NCI-H1417 (cell line): ENCODE measurements at regions not wholly inside any gene's neighbourhood (a gene's known extent, or its start where the extent isn't known, plus 50 kb on each side); places are given as distances from the start of the nearest gene placed in this dataset.
"Not testable (repeated sequence)": the region's sequence is repeated elsewhere in the genome, so short reads cannot be mapped to it uniquely, and the experiment has no call there.

Source experiments
- DNase-seq, 3 experiments: peaks; one replicate each; lab custom pipeline; 2025; lab: John Stamatoyannopoulos, UW

DNA sequence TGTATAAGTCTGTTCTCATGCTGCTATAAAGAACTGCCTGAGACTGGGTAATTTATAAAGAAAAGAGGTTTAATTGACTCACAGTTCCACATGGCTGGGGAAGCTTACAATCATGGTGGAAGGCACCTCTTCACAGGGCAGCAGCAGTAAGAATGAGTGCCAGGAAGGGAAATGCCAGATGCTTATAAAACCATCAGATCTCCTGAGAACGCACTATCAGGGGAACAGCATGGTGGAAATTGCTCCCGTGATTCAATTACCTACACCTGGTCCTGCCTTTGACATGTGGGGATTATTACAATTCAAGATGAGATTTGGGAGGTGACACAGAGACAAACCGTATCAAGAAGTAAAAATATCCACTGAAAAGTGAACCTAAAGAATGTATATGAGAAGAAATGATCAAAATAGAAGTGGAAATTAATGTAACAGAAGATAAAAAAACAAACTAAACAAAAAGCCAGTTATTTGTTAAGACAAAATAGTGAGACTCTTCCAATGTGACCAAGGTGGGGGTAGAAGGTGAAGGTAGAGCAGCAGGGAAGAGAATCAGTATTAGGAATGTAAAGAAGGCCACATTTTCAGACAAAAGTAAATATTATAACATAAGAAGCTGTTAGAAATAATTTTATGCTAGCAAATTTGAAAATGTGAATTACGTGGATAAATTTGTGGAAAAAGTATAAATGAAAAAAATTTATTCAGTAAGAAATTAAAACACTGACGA lies 372.9 kb downstream of the NKX6-1 start:
- DNase-seq = peak in 1 of 3 experiments; percentile 62

DNA sequence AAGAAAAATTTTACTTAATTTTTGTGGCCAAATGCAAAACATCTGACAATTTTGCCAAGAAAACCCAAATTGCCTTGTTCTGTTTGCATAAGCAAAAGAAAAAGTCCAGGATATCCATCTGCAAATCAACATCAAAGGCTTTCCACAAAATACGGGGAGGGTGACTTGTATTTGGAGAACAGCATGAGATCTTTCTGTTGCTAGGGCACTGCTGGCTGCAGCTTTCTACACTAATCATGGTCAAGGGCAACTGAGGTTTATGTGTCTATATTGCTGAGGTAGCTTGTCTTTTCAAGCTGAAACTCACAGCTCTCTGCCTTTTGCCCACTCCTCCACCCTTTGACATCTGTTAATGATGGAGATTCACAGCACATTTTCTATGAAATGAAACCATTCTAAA lies 389.1 kb downstream of the NKX6-1 start:
- peak in 2 of 3 experiments; percentile 60 to 90 for DNase-seq

DNA sequence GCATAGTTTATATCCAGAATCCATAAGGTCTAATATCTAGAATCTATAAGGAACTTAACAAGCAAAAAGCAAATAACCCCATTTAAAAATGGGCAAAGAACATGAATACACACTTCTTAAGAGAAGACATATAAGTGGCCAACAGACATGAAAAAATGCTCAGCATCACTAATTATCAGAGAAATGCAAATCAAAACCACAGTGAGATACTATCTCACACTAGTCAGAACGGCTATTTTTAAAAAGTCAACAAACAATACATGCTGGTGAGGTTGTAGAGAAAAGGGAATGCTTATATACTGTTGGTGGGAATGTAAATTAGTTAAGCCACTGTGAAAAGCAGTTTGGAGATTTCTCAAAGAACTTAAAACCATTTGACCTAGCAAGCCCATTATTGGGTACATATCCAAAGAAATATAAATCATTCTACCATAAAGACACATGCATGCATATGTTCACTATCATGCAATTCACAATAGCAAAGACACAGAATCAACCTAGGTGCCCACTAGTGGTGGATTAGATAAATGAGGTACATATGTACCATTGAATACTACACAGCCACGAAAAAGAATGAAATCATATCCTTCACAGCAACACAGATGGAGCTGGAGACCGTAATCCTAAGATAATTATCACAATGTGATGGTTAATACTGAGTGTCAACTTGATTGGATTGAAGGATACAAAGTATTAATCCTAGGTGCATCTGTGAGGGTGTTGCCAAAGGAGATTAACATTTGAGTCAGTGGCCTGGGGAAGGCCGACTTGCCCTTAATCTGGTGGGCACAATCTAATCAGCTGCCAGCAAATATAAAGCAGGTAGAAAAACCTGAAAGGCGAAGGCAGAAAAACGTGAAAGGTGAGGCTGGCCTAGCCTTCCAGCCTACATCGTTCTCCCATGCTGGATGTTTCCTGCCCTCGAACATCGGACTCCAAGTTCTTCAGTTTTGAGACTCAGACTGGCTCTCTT lies 397.2 kb downstream of the NKX6-1 start:
- DNase-seq = not testable (repeated sequence)

DNA sequence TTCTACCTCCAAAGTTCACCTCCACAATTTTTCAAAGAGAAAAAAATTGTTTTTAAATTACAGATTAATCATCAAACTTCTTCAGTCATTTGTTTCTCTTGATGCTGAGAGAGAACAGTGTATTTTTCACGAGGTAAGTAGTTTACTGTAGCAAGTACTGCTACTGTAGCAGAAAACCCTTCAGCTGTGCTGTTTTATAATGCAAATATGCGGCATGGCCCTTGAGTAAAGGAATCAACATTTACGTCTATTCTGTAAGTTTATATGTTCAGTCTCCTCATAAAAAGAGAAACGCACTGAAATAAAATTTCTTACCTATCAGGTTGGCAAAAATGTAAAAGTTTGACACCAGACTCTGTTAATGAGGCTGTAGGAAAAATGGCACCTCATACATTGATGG lies 399.0 kb downstream of the NKX6-1 start:
- no peak for DNase-seq

DNA sequence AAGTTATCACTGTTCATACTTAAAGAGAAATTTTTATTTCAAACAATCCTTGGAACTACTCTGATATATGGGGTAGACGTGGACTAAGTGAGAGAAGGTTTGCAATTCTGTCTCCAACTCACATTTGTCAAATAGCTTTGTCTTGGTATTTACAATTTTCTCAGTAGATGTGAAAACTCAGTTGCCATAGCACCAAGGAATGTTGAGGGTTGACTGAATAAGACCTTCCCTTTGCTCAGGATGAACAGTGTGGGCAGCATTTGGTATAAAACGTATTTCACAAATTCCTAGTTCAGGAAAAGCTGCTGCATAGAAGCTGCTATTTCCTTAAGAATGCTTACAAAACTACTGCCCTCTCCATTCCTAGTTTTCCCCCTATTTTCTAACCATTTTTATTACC lies 399.5 kb downstream of the NKX6-1 start:
- no peak for DNase-seq

DNA sequence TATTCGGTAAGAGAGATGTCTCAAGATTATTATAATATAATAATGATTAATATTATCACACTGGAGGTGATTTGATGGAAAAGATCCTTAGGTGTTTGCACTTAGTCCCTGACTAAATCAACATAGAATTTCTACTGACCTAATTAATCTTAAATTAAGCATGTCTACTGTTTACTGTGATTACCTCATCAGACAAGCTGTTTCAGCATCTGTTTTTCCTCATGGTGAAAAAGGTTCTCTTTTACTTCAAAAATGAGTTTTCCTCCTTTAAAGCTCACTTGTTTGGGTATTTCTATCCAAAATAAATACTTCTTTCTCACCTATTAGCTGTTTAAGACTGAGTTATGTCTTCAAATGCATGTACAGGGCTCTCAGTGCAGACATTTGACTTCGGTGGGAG lies 407.8 kb downstream of the NKX6-1 start:
- peak in 1 of 3 experiments; percentile 6 for DNase-seq

DNA sequence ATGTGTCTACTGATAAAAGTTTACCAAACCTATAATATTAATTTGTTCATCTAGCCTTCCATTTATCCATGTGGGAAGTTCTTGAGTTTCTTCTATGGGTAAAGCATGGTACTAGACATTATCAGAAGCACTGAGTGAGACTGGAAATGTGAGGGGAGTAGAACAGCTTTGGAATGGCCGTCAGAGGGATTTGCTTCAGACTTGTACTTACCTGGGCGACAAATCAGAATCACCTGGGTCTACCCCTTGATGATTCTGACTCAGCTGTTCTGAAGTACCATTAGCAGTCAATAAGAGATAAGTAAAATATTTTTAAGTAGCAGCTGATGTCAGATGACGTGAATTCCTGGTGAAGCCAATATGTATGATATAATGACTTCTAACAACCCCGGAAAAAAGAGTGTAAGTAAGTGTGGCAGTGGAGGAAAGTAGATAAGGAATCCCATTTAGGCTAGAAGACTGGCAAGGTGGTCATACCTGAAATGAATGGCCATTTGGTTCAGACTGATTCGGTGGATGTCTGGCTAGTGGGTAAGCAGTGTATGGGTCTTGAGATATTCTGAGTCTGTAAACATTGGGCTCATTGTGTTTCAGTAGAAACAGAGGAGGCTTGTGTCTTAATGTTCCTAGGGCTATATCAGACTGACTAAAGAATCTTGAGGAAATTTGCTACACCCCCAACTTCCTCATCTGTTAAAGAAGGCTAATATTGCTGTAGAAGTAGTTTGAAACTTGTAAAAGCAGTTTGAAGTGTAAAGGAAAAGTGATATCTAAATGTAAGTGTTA lies 409.2 kb downstream of the NKX6-1 start:
- no peak for DNase-seq

DNA sequence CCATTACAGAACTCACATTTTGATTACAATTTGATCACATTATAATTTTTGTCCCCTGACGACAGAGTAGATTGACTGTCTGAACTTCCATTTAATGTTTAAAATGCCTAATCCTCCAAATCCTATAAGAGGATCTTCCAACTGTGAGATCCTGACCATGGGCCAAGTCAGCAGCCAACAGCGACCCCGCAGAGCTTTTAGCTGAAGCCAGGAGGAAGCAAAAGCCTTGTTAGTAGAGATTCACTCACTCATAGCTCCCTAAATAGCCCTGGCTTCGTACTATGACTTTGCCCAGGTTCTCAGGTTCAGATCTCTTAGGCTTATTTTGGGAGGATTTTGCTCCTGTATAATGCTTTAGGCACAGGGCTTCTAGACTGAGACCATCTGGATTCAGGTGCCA lies 413.1 kb downstream of the NKX6-1 start:
- no peak for DNase-seq

DNA sequence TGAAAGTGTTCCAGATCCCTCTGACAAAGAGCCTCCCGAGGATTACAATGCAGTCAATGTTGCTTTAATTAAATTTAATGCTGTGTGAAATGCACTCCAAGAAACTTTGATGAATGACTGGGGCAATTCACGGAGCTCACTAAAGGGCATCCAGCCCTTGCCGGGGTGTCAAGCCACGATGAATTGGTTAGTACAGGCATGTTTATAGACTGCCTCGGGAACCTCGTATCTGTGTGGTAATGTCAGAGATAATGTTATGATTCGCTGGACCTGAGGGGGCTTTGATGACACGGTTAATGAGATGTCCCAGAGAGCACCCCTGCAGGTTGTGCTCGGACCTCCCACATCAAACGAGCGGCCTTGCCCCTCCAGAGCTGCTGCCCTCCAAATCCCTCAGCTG lies 428.8 kb downstream of the NKX6-1 start:
- no peak for DNase-seq

DNA sequence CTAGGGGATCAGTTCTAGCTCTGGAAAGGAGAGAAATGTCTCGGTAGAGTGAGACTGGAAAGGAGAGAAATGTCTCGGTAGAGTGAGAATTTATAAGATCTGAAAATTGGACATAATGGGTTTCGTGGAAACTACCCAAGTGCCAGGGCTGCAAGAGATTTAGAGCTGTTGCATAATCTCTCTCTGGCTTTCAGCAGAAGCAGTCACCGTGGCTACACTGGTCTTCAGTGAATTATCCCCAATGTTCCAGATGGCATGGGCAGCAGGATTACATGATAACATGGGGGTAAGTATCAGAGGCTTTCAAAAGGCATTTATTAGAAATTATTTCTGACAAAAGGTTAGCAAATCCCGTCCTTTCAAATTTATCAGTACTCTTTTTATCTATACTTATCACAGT lies 435.5 kb downstream of the NKX6-1 start:
- peak in 1 of 3 experiments; percentile 13 for DNase-seq

DNA sequence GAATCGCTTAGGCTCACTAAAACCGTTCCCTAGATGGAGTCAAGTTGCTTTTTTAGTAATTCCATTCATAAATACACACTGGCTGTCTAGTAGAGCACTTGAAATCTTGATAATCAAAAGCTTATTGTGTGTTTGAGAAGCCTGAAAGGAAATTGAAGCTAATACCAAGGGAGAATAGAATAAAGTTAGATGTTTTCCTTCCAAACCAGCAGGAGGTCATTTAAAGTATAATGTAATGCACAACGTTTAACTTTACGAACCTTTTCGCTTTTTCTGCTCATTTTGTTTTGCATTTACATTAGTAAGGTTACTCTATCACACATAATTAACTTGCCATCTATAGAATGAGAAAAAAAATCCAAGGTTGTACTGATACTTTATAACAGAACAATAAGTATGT lies 440.9 kb downstream of the NKX6-1 start:
- DNase-seq = peak in 1 of 3 experiments; percentile 30

DNA sequence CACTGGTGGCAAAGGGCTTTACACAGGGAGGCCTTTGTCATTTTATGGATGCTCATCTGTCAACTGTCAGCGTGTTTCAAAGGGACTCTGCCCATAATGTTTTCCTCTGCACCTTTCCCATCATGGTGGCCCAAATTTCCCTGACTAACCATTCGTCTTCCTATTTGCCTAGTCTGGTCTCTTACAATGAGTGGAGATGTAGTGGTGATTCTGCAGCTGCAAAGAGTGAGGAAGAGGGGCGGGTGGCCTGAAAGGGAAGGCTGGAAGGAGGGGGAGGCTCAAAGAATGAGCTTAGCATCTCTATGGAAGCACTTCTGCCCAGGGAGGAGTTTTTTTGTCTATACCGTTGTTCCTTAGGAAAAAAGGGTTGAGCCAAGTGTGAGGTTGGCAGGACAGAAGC lies 447.5 kb downstream of the NKX6-1 start:
- peak in 2 of 3 experiments; percentile 70 to 94 for DNase-seq

DNA sequence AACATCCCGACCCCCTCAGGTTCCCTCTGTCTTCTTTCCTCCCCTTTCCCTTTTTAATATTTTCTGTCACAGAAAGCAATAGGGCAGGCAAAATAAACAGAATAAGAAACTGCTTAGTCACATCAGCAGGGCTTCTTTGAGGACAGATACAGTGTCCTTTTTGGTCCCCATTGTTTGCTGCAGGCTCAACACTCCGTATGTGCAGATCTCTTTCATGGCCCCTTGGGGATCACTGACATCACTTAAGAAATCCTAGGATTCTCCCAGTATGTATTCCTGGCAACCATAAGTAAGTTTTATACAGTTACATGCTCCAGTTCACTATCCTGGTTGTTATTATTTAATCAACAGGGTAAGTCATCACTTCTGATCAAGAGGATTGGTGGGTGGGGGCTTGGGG lies 448.0 kb downstream of the NKX6-1 start:
- peak in 1 of 3 experiments; percentile 6 for DNase-seq

DNA sequence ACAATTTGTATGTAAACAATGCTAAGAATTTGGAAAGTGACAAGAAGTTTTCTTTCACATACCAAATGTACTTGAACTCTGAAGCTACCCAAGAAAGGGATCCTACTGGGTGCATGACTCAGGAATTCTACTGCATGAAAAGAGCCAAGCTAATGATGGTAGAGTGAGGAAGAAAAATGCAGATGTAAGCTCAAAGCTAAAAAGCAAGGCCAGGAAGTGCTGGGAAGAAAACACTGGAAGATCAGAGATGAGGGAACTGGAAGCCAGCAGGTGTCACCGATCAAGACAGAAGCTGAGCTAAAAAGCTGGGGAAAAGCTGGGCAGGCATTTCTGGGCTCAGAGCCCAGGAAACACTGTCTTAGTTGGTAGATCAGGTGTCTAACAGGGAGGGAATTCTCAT lies 449.1 kb downstream of the NKX6-1 start:
- DNase-seq = peak in 2 of 3 experiments; percentile 16 to 22

DNA sequence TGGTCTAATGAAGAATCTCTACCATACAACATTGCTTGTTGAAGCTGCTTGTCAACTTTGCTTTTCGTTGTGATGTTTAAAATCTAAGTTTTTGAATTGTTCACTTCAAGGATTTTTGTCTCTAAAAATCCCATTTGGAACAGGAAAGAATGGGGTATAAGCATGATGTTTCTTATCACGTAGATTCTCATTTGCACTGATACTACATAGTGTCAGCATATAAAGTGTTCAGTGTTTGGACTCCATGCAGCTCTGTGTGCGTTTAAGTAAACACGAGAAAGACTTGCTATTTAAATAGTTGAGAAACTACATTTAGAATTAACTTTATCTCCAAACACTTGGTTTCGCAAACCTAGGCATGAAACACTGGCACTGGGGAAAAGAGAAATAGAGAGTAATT lies 452.5 kb downstream of the NKX6-1 start:
- DNase-seq = no peak

DNA sequence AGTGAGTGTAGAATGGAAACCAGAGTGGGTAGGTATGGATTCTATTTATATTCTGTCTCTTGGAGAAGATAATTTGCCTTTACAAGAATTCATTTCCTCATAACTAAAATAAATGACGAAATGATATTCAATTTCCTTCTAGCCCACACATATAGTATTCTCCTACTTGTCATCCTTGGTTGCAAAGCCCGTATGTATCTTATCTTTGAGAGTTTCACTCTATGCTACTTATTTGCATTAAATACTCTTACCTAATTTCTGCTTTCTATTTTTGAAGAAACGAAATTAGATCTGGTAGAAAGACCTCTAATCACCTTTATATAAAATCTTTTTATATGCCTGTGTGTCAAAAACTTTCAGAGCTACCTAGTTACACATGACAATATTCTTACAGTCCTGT lies 457.7 kb downstream of the NKX6-1 start:
- no peak for DNase-seq

DNA sequence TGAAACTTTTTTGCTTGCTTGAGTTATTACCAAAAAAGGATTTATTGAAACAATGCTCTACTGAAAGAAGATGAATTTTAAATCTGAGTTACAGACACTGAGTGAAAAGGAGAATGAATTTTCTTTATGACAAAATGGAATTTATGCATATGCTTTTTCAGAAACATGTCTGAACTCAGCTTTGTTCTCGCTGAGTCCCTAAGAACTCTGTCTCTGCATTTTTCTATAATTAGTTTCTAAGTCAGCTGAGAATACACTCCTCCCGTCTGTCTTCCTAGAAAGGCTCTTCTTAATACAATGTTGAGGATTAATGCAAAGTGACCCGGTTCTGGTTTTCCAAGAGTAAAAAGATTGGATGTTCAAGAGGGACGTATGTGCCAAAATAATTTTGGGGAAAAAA lies 463.5 kb downstream of the NKX6-1 start:
- no peak for DNase-seq

DNA sequence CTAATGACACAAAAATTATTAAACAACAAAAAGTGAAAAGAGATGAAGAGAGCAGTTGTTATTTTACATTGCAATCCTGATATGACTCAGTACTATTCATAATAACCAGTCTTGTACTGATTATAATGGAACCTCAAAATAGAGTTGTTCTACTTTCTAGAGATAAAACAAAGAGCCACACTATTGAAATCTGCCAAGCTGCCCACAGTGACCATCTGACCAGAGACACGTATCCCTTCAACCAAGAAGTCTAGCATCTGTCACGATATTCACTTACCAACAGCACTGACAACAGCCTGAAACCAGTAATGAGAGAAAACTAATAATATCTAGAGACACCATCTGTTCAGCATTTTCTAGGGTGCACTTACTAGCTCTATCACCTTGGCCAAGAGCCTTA lies 466.7 kb downstream of the NKX6-1 start:
- no peak for DNase-seq

DNA sequence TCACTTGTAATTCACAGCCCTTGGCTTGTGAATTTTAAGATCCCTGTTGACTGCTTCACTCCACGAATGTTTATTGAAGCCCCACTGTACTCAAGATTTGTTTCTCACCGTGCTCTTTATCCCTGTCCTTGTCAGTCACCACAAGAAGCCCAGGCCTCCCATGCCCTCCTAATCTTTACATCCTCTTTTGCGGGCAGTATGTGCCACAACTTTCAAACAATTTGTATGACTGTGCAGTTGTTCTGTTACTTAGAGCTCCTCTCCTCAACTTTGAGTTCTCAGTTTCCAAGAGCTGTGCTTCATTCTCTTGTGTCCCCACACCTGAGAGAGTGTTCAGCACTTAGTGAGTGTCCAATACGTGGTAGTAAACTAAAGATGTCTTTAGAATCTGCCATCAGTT lies 467.7 kb downstream of the NKX6-1 start:
- DNase-seq = no peak

DNA sequence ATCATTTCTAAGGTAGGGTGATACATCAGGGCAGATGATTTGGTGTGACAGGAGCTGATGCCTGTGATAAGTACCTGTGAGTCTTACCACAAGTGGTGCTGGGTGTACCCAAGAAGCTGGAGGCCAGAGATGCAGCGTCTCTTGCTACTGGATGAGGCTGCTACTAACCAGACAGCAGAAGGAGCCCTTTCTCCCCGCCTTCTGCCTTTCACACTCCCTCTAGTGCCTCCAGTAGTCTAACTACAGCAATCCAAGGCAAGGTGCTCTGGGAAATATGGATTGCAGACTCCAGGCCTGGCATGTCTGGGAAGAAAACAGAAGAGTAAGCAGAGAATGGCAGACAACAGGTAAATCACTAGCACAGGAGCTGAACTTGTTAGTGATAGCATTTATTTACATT lies 470.8 kb downstream of the NKX6-1 start:
- DNase-seq = no peak

DNA sequence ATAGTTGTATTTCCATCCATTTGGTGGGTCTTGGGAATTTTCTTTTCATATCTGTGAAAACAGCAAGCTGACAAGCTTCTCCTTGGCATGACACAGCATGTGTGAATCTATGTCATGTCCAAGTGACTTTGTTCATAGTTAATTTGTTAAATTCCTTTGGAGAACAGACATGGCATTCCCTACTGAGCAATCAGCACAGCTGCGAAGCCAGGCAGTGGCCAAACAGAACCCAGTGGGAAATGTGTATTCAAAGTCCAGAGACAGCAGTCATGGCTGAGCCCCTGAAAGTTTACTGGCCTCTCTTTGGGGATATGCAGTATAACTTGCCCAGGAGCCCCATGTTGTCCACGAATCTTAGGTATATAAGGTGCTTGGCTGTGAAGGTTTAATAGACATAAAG lies 474.7 kb downstream of the NKX6-1 start:
- no peak for DNase-seq

DNA sequence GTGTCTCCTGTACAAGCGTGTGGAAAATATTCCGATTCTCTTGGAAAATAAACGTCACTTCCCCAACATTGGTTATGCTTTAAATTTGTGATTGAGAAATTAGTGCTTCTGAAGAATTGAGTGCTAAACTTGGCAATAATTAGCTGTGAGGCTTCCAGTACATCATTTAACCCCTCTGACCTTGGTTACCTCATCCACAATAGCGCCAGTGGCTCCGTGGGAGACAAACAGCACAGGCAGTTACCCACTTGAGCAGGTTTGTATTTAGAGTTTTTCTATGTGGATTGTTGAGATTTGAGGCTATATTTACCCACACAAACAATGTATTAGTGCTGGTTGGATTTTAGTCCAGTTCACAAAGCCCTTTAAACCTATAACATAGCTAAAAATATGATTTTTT lies 476.5 kb downstream of the NKX6-1 start:
- DNase-seq = peak in 1 of 3 experiments; percentile 25
